A673 (cell line): ENCODE measurements at regions not wholly inside any gene's neighbourhood (a gene's known extent, or its start where the extent isn't known, plus 50 kb on each side); places are given as distances from the start of the nearest gene placed in this dataset.
"Not testable (repeated sequence)": the region's sequence is repeated elsewhere in the genome, so short reads cannot be mapped to it uniquely, and the experiment has no call there.

Experiments
- EZH2 ChIP-seq: fragments of 200-600 bp; sonication (generic); IDR thresholded peaks from 2 replicates; pipeline ENCODE4 v1.6.1; 2017; ENCODE audit warnings: borderline replicate concordance, low read depth, mild to moderate bottlenecking, mixed read lengths, antibody characterized with exemption, low read length; ENCODE audit not compliant: poor library complexity, severe bottlenecking
- TF ChIP-seq, protein P1 (sequence below): fragments of 300-800, 200-600 bp; sonication (generic); conservative IDR thresholded peaks from 2 replicates; pipeline ENCODE4 v1.5.1; 2017; ENCODE audit warnings: low read depth, mild to moderate bottlenecking, antibody characterized with exemption, low read length, moderate library complexity, mixed read lengths

GRCh38 chr5:166640136-166640535 lies 1651.3 kb upstream of the WWC1 start:
- TF ChIP-seq EZH2: not testable (repeated sequence)
- TF ChIP-seq, protein P1, sequence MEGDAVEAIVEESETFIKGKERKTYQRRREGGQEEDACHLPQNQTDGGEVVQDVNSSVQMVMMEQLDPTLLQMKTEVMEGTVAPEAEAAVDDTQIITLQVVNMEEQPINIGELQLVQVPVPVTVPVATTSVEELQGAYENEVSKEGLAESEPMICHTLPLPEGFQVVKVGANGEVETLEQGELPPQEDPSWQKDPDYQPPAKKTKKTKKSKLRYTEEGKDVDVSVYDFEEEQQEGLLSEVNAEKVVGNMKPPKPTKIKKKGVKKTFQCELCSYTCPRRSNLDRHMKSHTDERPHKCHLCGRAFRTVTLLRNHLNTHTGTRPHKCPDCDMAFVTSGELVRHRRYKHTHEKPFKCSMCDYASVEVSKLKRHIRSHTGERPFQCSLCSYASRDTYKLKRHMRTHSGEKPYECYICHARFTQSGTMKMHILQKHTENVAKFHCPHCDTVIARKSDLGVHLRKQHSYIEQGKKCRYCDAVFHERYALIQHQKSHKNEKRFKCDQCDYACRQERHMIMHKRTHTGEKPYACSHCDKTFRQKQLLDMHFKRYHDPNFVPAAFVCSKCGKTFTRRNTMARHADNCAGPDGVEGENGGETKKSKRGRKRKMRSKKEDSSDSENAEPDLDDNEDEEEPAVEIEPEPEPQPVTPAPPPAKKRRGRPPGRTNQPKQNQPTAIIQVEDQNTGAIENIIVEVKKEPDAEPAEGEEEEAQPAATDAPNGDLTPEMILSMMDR: not testable (repeated sequence)
